A549 (cell line): ENCODE measurements at regions not wholly inside any gene's neighbourhood (a gene's known extent, or its start where the extent isn't known, plus 50 kb on each side); places are given as distances from the start of the nearest gene placed in this dataset.
"Not testable (repeated sequence)": the region's sequence is repeated elsewhere in the genome, so short reads cannot be mapped to it uniquely, and the experiment has no call there.

Experiments used
- ATAC-seq, 2 experiments: fragments of 200-7000 bp in 1 of 2; fragments of >200 bp in 1 of 2; cut with Nextera tagmentation in 1 of 2; cut with Tn5 transposase in 1 of 2; 3 replicates each; pipeline versions ENCODE4 v1.8.0 to v1.9.1; 2018 to 2020; ENCODE audit warnings: mild to moderate bottlenecking in 1 of 2, moderate library complexity in 1 of 2
- CTCF ChIA-PET: fragments of 300-600 bp; sonication (Branson Sonifier 250); formaldehyde crosslinking; extraction: SDS; loops from one replicate; lab custom pipeline; 2021; ENCODE audit warnings: antibody characterized with exemption, inconsistent platforms; lab: Yijun Ruan, JAX
- POLR2A ChIA-PET: fragments of 350-600 bp; formaldehyde crosslinking; extraction: SDS; loops from one replicate; lab custom pipeline; 2021; ENCODE audit warnings: antibody characterized with exemption, inconsistent platforms; lab: Yijun Ruan, JAX
- DNase-seq, 2 experiments: peaks; one replicate each; pipeline versions ENCODE4 v3.0.0 to v3.0.0-alpha.2; 2011 to 2016; ENCODE audit warnings: low read depth in 1 of 2, low spot score in 1 of 2
- FAIRE-seq: peaks from 2 replicates; lab custom pipeline; 2011; peaks lifted over from hg19 to GRCh38; lab: Jason Lieb, UNC
- H3K27ac ChIP-seq, 2 experiments: fragments of >200 bp; sonication (Bioruptor Twin); formaldehyde crosslinking; 3 replicates each; pipeline ENCODE4 v1.5.1; 2016 to 2017
- H3K4me1 ChIP-seq: fragments of >200 bp; sonication (Bioruptor Twin); formaldehyde crosslinking; 3 replicates; pipeline ENCODE4 v1.6.1; 2016
- H3K4me2 ChIP-seq: fragments of >200 bp; sonication (Bioruptor Twin); formaldehyde crosslinking; 3 replicates; pipeline ENCODE4 v1.6.1; 2016
- H3K4me3 ChIP-seq: fragments of >200 bp; sonication (Bioruptor Twin); formaldehyde crosslinking; 3 replicates; pipeline ENCODE4 v1.5.1; 2016
- H3K9me3 ChIP-seq: fragments of >200 bp; sonication (Bioruptor Twin); formaldehyde crosslinking; 3 replicates; pipeline ENCODE4 v1.6.1; 2016
- BCL3 ChIP-seq: fragments of >200 bp; sonication (Bioruptor Twin); formaldehyde crosslinking; IDR thresholded peaks from 3 replicates; pipeline ENCODE4 v1.6.1; 2016
- BHLHE40 ChIP-seq: IDR thresholded peaks from 2 replicates; pipeline ENCODE4 v1.6.1; 2012; ENCODE audit warnings: low read depth, low read length, inconsistent platforms
- CEBPB ChIP-seq, 2 experiments: fragments of >200 bp in 1 of 2; sonication (Bioruptor Twin) in 1 of 2; formaldehyde crosslinking in 1 of 2; IDR thresholded peaks; 2 replicates each; pipeline ENCODE4 v1.6.1; 2012 to 2016
- CHD2 ChIP-seq: fragments of 150-350 bp; IDR thresholded peaks from 2 replicates; pipeline ENCODE4 v1.6.1; 2014; ENCODE audit warnings: low read length; ENCODE audit not compliant: partially characterized antibody
- CTCF ChIP-seq: fragments of >200 bp; sonication (Bioruptor Twin); formaldehyde crosslinking; IDR thresholded peaks from 3 replicates; pipeline ENCODE4 v1.5.1; 2016
- FOXS1 ChIP-seq: fragments of 250-450 bp; sonication (Bioruptor Pico); IDR thresholded peaks from 2 replicates; pipeline ENCODE4 v1.5.0; 2020; ENCODE audit warnings: mild to moderate bottlenecking, moderate library complexity
- HDAC2 ChIP-seq: fragments of 200-600 bp; sonication (generic); IDR thresholded peaks from 2 replicates; pipeline ENCODE4 v1.6.1; 2016
- HES2 ChIP-seq: fragments of >200 bp; sonication (Bioruptor Twin); formaldehyde crosslinking; IDR thresholded peaks from 2 replicates; pipeline ENCODE4 v1.6.1; 2016
- HOXA7 ChIP-seq: fragments of 250-450 bp; sonication (Bioruptor Pico); IDR thresholded peaks from 2 replicates; pipeline ENCODE4 v1.5.0; 2020; ENCODE audit warnings: mild to moderate bottlenecking, moderate library complexity
- JUN ChIP-seq, 2 experiments: fragments of >200 bp; sonication (Bioruptor Twin); formaldehyde crosslinking; IDR thresholded peaks; 2 replicates in 1 of 2; 3 replicates in 1 of 2; pipeline ENCODE4 v1.6.1; 2016 to 2017
- KDM1A ChIP-seq: fragments of 200-600 bp; sonication (generic); IDR thresholded peaks from 2 replicates; pipeline ENCODE4 v1.6.1; 2016; ENCODE audit warnings: low read depth, mild to moderate bottlenecking
- KDM5A ChIP-seq: fragments of 200-600 bp; sonication (generic); IDR thresholded peaks from 2 replicates; pipeline ENCODE4 v1.6.1; 2016; ENCODE audit warnings: antibody characterized with exemption, mild to moderate bottlenecking
- NFE2L2 ChIP-seq: fragments of 150-350 bp; conservative IDR thresholded peaks from 2 replicates; pipeline ENCODE4 v1.6.1; 2014; ENCODE audit warnings: low read length
- NPAS2 ChIP-seq: fragments of 250-450 bp; sonication (Bioruptor Pico); IDR thresholded peaks from 2 replicates; pipeline ENCODE4 v1.8.0; 2022; ENCODE audit warnings: mild to moderate bottlenecking, moderate library complexity, borderline replicate concordance
- PBX3 ChIP-seq: IDR thresholded peaks from 2 replicates; pipeline ENCODE4 v1.6.1; 2012
- PHF8 ChIP-seq: fragments of 200-600 bp; sonication (generic); IDR thresholded peaks from 2 replicates; pipeline ENCODE4 v1.6.1; 2016; ENCODE audit warnings: low read depth, mild to moderate bottlenecking, antibody characterized with exemption, moderate library complexity, borderline replicate concordance
- RCOR1 ChIP-seq: fragments of 150-350 bp; IDR thresholded peaks from 2 replicates; pipeline ENCODE4 v1.6.1; 2014; ENCODE audit warnings: antibody characterized with exemption, low read length, low read depth
- ZFP36 ChIP-seq: fragments of 450-650 bp; IDR thresholded peaks from 2 replicates; pipeline ENCODE4 v1.6.1; 2014; ENCODE audit warnings: borderline replicate concordance; ENCODE audit not compliant: partially characterized antibody
- WGBS: methylation state at CpG from one replicate; pipeline ENCODE4 v1.1.6; 2017; ENCODE audit errors: missing lambda C conversion rate; 5-methylcytosine and 5-hydroxymethylcytosine counted together
- TF ChIP-seq, protein P1 (sequence below): fragments of 450-650 bp; IDR thresholded peaks from 2 replicates; pipeline ENCODE4 v1.6.1; 2014; ENCODE audit warnings: antibody characterized with exemption
- TF ChIP-seq, protein P2 (sequence below): fragments of 150-350 bp; IDR thresholded peaks from 2 replicates; pipeline ENCODE4 v1.6.1; 2014; ENCODE audit warnings: low read depth, mild to moderate bottlenecking, low read length
- TF ChIP-seq, protein P3 (sequence below): fragments of 250-450 bp; sonication (Bioruptor Pico); IDR thresholded peaks from 2 replicates; pipeline ENCODE4 v1.5.0; 2020; ENCODE audit warnings: low read depth, mild to moderate bottlenecking, moderate library complexity

GRCh38 chr4:106527316-106527715 is 158.7 kb upstream of the GIMD1 start (continued):
- TF ChIP-seq PBX3 = no peak
- TF ChIP-seq NPAS2 (CRISPR knock-in tag) = no peak
- TF ChIP-seq BCL3 = no peak
- no peak for TF ChIP-seq RCOR1
- TF ChIP-seq ZFP36 = no peak
- no peak for TF ChIP-seq FOXS1 (CRISPR knock-in tag)

GRCh38 chr4:106525425-106525824 is 156.8 kb upstream of the GIMD1 start:
- H3K9me3 ChIP-seq, H3K4me3 ChIP-seq, DNase-seq, FAIRE-seq, POLR2A ChIA-PET, CTCF ChIA-PET, H3K4me2 ChIP-seq, H3K27ac ChIP-seq, ATAC-seq, H3K4me1 ChIP-seq: not testable (repeated sequence)
- no CpG with 5 or more reads among the region's 27 CpGs for WGBS

- H3K9me3 ChIP-seq, POLR2A ChIA-PET, H3K4me1 ChIP-seq, DNase-seq, CTCF ChIA-PET, ATAC-seq, H3K4me3 ChIP-seq, FAIRE-seq, H3K4me2 ChIP-seq, H3K27ac ChIP-seq: not testable (repeated sequence)
- WGBS = 60% methylated on average over 8 of the region's 8 CpGs
Measured at GRCh38 chr4:106524772-106525171, 156.2 kb upstream of the GIMD1 start.

GRCh38 chr4:106522839-106523238 is 154.3 kb upstream of the GIMD1 start:
- POLR2A ChIA-PET = no interaction called here
- TF ChIP-seq CTCF (0 out of 3 replicates have a peak, but pooled peaks have one; percentile 6), RCOR1 (no peak)
- peak in 1 of 2 experiments; percentile 12 for DNase-seq
- 49% methylated on average over 8 of the region's 8 CpGs for WGBS
- ATAC-seq = peak in 1 of 2 experiments; percentile 43; a peak in 1 of 6 replicates
- no peak for FAIRE-seq
- Histone ChIP-seq H3K9me3 (no peaks in the 10 kb centered on the region), H3K4me1 (no peaks in the 10 kb centered on the region), H3K4me3 (no peak overlapping the region), H3K4me2 (no peak overlapping the region), H3K27ac (no peak overlapping the region)
- CTCF ChIA-PET = no interaction called here

DNA sequence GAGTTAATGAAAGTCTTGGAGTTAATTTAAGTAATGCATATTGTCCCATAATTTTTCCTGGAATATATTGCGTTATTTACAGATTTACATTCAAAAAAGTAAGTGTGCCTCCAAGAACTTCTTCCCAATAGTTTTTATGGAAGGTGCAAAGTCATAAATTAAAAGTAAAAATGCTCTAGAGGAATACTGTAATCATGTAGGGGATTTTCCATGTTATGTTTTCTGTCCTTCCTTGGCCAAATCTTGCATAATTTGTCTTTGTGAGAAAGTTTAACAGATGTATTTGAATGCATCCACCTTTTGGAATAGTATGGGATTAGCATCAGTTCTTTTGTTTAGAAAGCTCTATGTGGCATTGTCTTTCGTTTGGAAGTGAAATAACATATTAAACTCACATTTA is 144.1 kb upstream of the GIMD1 start:
- WGBS = 38% methylated on average over 2 of the region's 2 CpGs
- H3K27ac ChIP-seq = no peak overlapping the region
- no peak for ATAC-seq
- TF ChIP-seq KDM5A = no peak
- TF ChIP-seq BHLHE40 = no peak
- TF ChIP-seq, protein P1, sequence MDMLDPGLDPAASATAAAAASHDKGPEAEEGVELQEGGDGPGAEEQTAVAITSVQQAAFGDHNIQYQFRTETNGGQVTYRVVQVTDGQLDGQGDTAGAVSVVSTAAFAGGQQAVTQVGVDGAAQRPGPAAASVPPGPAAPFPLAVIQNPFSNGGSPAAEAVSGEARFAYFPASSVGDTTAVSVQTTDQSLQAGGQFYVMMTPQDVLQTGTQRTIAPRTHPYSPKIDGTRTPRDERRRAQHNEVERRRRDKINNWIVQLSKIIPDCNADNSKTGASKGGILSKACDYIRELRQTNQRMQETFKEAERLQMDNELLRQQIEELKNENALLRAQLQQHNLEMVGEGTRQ = no peak
- TF ChIP-seq, protein P2, sequence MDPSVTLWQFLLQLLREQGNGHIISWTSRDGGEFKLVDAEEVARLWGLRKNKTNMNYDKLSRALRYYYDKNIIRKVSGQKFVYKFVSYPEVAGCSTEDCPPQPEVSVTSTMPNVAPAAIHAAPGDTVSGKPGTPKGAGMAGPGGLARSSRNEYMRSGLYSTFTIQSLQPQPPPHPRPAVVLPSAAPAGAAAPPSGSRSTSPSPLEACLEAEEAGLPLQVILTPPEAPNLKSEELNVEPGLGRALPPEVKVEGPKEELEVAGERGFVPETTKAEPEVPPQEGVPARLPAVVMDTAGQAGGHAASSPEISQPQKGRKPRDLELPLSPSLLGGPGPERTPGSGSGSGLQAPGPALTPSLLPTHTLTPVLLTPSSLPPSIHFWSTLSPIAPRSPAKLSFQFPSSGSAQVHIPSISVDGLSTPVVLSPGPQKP = no peak
- no peak for TF ChIP-seq ZFP36
- TF ChIP-seq, protein P3, sequence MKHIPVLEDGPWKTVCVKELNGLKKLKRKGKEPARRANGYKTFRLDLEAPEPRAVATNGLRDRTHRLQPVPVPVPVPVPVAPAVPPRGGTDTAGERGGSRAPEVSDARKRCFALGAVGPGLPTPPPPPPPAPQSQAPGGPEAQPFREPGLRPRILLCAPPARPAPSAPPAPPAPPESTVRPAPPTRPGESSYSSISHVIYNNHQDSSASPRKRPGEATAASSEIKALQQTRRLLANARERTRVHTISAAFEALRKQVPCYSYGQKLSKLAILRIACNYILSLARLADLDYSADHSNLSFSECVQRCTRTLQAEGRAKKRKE (CRISPR knock-in tag) = no peak
- no peak for TF ChIP-seq KDM1A
- TF ChIP-seq HDAC2 = no peak
- no peak for TF ChIP-seq NFE2L2
- TF ChIP-seq HES2 = no peak
- TF ChIP-seq JUN (IDR thresholded peaks at IDR 0.05) = no peak
- no peak for TF ChIP-seq CEBPB (IDR thresholded peaks at IDR 0.05)
- TF ChIP-seq HOXA7 (CRISPR knock-in tag) = no peak
- TF ChIP-seq PHF8 = no peak
- no peak for TF ChIP-seq CHD2

More for the DNA sequence above, 144.1 kb upstream of the GIMD1 start:
- POLR2A ChIA-PET = no interaction called here
- CTCF ChIA-PET = interaction anchor here (0.8 kb wide), 1 partner anchor 13 kb away, joined by 3 read pairs; no protein-coding TSS in a partner anchor
- Histone ChIP-seq H3K9me3 (no peaks in the 10 kb centered on the region), H3K4me3 (no peak overlapping the region), H3K4me1 (no peaks in the 10 kb centered on the region), H3K4me2 (no peak overlapping the region)
- DNase-seq (no peak), FAIRE-seq (no peak)
